Medulla oblongata (tissue), 1 donor: ENCODE measurements at regions not wholly inside any gene's neighbourhood (a gene's known extent, or its start where the extent isn't known, plus 50 kb on each side); places are given as distances from the start of the nearest gene placed in this dataset.

ENCODE experiments used
- DNase-seq: peaks from one replicate; pipeline ENCODE4 v3.0.0-alpha.2; 2015; ENCODE audit errors: extremely low spot score

- no peak for DNase-seq
Observed at GRCh38 chr18:73739098-73739497, 408.5 kb downstream of the FBXO15 start.

GRCh38 chr18:73737990-73738389 lies 409.6 kb downstream of the FBXO15 start:
- DNase-seq, result no peak

- DNase-seq, result no peak
Observed at GRCh38 chr18:73735836-73736235, 411.8 kb downstream of the FBXO15 start.

- DNase-seq, result no peak
Observed at GRCh38 chr18:73733806-73734314, 413.8 kb downstream of the FBXO15 start.

- DNase-seq, result no peak
Observed at GRCh38 chr18:73733376-73733775, 414.3 kb downstream of the FBXO15 start.

- no peak for DNase-seq
Observed at GRCh38 chr18:73728657-73729056, 419.0 kb downstream of the FBXO15 start.

GRCh38 chr18:73724958-73725357 lies 422.7 kb downstream of the FBXO15 start:
- no peak for DNase-seq

- no peak for DNase-seq
Observed at GRCh38 chr18:73719611-73720010, 428.0 kb downstream of the FBXO15 start.

GRCh38 chr18:73717570-73717969 lies 430.1 kb downstream of the FBXO15 start:
- DNase-seq, result no peak

GRCh38 chr18:73715210-73715670 lies 432.4 kb downstream of the FBXO15 start:
- DNase-seq, result no peak

GRCh38 chr18:73714466-73714865 lies 433.2 kb downstream of the FBXO15 start:
- DNase-seq, result no peak

- no peak for DNase-seq
Observed at GRCh38 chr18:73711256-73711655, 436.4 kb downstream of the FBXO15 start.

- no peak for DNase-seq
Observed at GRCh38 chr18:73708591-73708990, 439.0 kb downstream of the FBXO15 start.

- no peak for DNase-seq
Observed at GRCh38 chr18:73707035-73707434, 440.6 kb downstream of the FBXO15 start.

GRCh38 chr18:73697353-73697752 lies 450.3 kb downstream of the FBXO15 start:
- DNase-seq, result no peak

GRCh38 chr18:73696698-73697097 lies 450.9 kb downstream of the FBXO15 start:
- no peak for DNase-seq

GRCh38 chr18:73696171-73696570 lies 451.5 kb downstream of the FBXO15 start:
- DNase-seq, result no peak

GRCh38 chr18:73693091-73693490 lies 454.5 kb downstream of the FBXO15 start:
- DNase-seq, result no peak

- no peak for DNase-seq
Observed at GRCh38 chr18:73691624-73692023, 456.0 kb downstream of the FBXO15 start.

GRCh38 chr18:73691118-73691517 lies 456.5 kb downstream of the FBXO15 start:
- DNase-seq, result no peak

- DNase-seq, result no peak
Observed at GRCh38 chr18:73690222-73690621, 457.4 kb downstream of the FBXO15 start.

GRCh38 chr18:73688851-73689711 lies 458.6 kb downstream of the FBXO15 start:
- DNase-seq, result no peak

- no peak for DNase-seq
Observed at GRCh38 chr18:73688161-73688560, 459.5 kb downstream of the FBXO15 start.
